ENCODE measurements at regions not wholly inside any gene's neighbourhood (a gene's known extent, or its start where the extent isn't known, plus 50 kb on each side); places are given as distances from the start of the nearest gene placed in this dataset.

GRCh38 chr7:156005202-156005691 lies 193.0 kb upstream of the SHH start:
- Histone ChIP-seq H3K4me2 (ENCODE audit: low read length, poor library complexity, severe bottlenecking) (no peak overlapping the region), H2BK120ac (ENCODE audit: low read depth, low read length) (no peak overlapping the region), H4K8ac (ENCODE audit: low read length) (no peak overlapping the region), H3K23ac (ENCODE audit: low read length in 2 of 2) (no peak overlapping the region), H3K18ac (ENCODE audit: low read depth in 1 of 2, low read length in 2 of 2) (no peak overlapping the region), H3K14ac (ENCODE audit: low read length in 2 of 2) (no peak overlapping the region), H3K79me1 (replicated peaks; ENCODE audit: low read length, poor library complexity, severe bottlenecking) (no peaks in the 10 kb centered on the region), H3K36me3 (ENCODE audit: control insufficient read depth in 1 of 2, insufficient read depth in 2 of 2, low read depth in 1 of 2, low read length in 2 of 2) (no peaks in the 10 kb centered on the region), H3K27ac (ENCODE audit: low read length, poor library complexity, severe bottlenecking) (no peak overlapping the region), H2AFZ (ENCODE audit: low read depth, low read length) (no peak overlapping the region), H3K9ac (ENCODE audit: low read length) (no peak overlapping the region), H2AK5ac (ENCODE audit: low read length, severe bottlenecking) (no peak overlapping the region), H4K91ac (ENCODE audit: low read length) (no peak overlapping the region), H2BK12ac (ENCODE audit: low read length in 2 of 2) (no peak overlapping the region), H2BK15ac (ENCODE audit: low read depth, poor library complexity, severe bottlenecking) (no peak overlapping the region), H3K27me3 (ENCODE audit: control insufficient read depth in 1 of 2, insufficient read depth in 1 of 2, low read length in 2 of 2) (no peaks in the 10 kb centered on the region), H3K9me3 (ENCODE audit: control insufficient read depth, low read length) (peaks cover 20% of the 10 kb centered on the region), H2BK5ac (ENCODE audit: low read depth, low read length, poor library complexity, severe bottlenecking) (no peak overlapping the region), H3K4me3 (ENCODE audit: insufficient read depth in 1 of 2, low read depth in 1 of 2, low read length in 2 of 2) (no peak overlapping the region), H3K4ac (ENCODE audit: low read depth in 1 of 2, low read length in 2 of 2) (no peak overlapping the region), H3K4me1 (ENCODE audit: control insufficient read depth, insufficient read depth, low read depth, low read length) (no peaks in the 10 kb centered on the region)
- 85% methylated on average over 12 of the region's 12 CpGs for WGBS
- DNase-seq: no peak

- H3K36me3 ChIP-seq (ENCODE audit: control insufficient read depth in 1 of 2, insufficient read depth in 2 of 2, low read depth in 1 of 2, low read length in 2 of 2): no peaks in the 10 kb centered on the region
- no peak overlapping the region for H2BK12ac ChIP-seq (ENCODE audit: low read length in 2 of 2)
- H3K27me3 ChIP-seq (ENCODE audit: control insufficient read depth in 1 of 2, insufficient read depth in 1 of 2, low read length in 2 of 2): no peaks in the 10 kb centered on the region
- no peak overlapping the region for H2BK5ac ChIP-seq (ENCODE audit: low read depth, low read length, poor library complexity, severe bottlenecking)
- no peak overlapping the region for H3K23ac ChIP-seq (ENCODE audit: low read length in 2 of 2)
- no peaks in the 10 kb centered on the region for H3K79me1 ChIP-seq (replicated peaks; ENCODE audit: low read length, poor library complexity, severe bottlenecking)
- H3K14ac ChIP-seq (ENCODE audit: low read length in 2 of 2): no peak overlapping the region
- H2AFZ ChIP-seq (ENCODE audit: low read depth, low read length): no peak overlapping the region
- H4K91ac ChIP-seq (ENCODE audit: low read length): no peak overlapping the region
- no peak overlapping the region for H2AK5ac ChIP-seq (ENCODE audit: low read length, severe bottlenecking)
- H3K4me1 ChIP-seq (ENCODE audit: control insufficient read depth, insufficient read depth, low read depth, low read length): no peaks in the 10 kb centered on the region
- H3K18ac ChIP-seq (ENCODE audit: low read depth in 1 of 2, low read length in 2 of 2): no peak overlapping the region
- H4K8ac ChIP-seq (ENCODE audit: low read length): no peak overlapping the region
- peaks cover 16% of the 10 kb centered on the region for H3K9me3 ChIP-seq (ENCODE audit: control insufficient read depth, low read length)
- H3K9ac ChIP-seq (ENCODE audit: low read length): no peak overlapping the region
- H2BK120ac ChIP-seq (ENCODE audit: low read depth, low read length): no peak overlapping the region
- H2BK15ac ChIP-seq (ENCODE audit: low read depth, poor library complexity, severe bottlenecking): no peak overlapping the region
- DNase-seq: no peak
- no peak overlapping the region for H3K4ac ChIP-seq (ENCODE audit: low read depth in 1 of 2, low read length in 2 of 2)
- 87% methylated on average over 38 of the region's 38 CpGs for WGBS
- H3K4me3 ChIP-seq (ENCODE audit: insufficient read depth in 1 of 2, low read depth in 1 of 2, low read length in 2 of 2): no peak overlapping the region
- H3K27ac ChIP-seq (ENCODE audit: low read length, poor library complexity, severe bottlenecking): no peak overlapping the region
- H3K4me2 ChIP-seq (ENCODE audit: low read length, poor library complexity, severe bottlenecking): no peak overlapping the region
Observed at GRCh38 chr7:156004265-156005201, 192.3 kb upstream of the SHH start.

- Histone ChIP-seq H3K18ac (ENCODE audit: low read depth in 1 of 2, low read length in 2 of 2) (no peak overlapping the region), H2BK5ac (ENCODE audit: low read depth, low read length, poor library complexity, severe bottlenecking) (no peak overlapping the region), H4K91ac (ENCODE audit: low read length) (no peak overlapping the region), H3K4ac (ENCODE audit: low read depth in 1 of 2, low read length in 2 of 2) (no peak overlapping the region), H3K4me3 (ENCODE audit: insufficient read depth in 1 of 2, low read depth in 1 of 2, low read length in 2 of 2) (no peak overlapping the region), H3K23ac (ENCODE audit: low read length in 2 of 2) (no peak overlapping the region), H3K4me2 (ENCODE audit: low read length, poor library complexity, severe bottlenecking) (no peak overlapping the region), H3K27ac (ENCODE audit: low read length, poor library complexity, severe bottlenecking) (no peak overlapping the region), H3K9me3 (ENCODE audit: control insufficient read depth, low read length) (peaks cover 9% of the 10 kb centered on the region), H4K8ac (ENCODE audit: low read length) (no peak overlapping the region), H3K79me1 (replicated peaks; ENCODE audit: low read length, poor library complexity, severe bottlenecking) (no peaks in the 10 kb centered on the region), H2BK15ac (ENCODE audit: low read depth, poor library complexity, severe bottlenecking) (no peak overlapping the region), H2BK120ac (ENCODE audit: low read depth, low read length) (no peak overlapping the region), H3K27me3 (ENCODE audit: control insufficient read depth in 1 of 2, insufficient read depth in 1 of 2, low read length in 2 of 2) (no peaks in the 10 kb centered on the region), H3K36me3 (ENCODE audit: control insufficient read depth in 1 of 2, insufficient read depth in 2 of 2, low read depth in 1 of 2, low read length in 2 of 2) (no peaks in the 10 kb centered on the region), H2BK12ac (ENCODE audit: low read length in 2 of 2) (no peak overlapping the region), H3K4me1 (ENCODE audit: control insufficient read depth, insufficient read depth, low read depth, low read length) (no peaks in the 10 kb centered on the region), H3K9ac (ENCODE audit: low read length) (no peak overlapping the region), H2AFZ (ENCODE audit: low read depth, low read length) (no peak overlapping the region), H3K14ac (ENCODE audit: low read length in 2 of 2) (no peak overlapping the region), H2AK5ac (ENCODE audit: low read length, severe bottlenecking) (no peak overlapping the region)
- DNase-seq: no peak
- 82% methylated on average over 22 of the region's 22 CpGs for WGBS
Observed at GRCh38 chr7:156003220-156004162, 191.2 kb upstream of the SHH start.

Measured in mesenchymal stem cell (in vitro differentiated cells and primary cell).